Liver (tissue), 8 donors: ENCODE measurements at regions not wholly inside any gene's neighbourhood (a gene's known extent, or its start where the extent isn't known, plus 50 kb on each side); places are given as distances from the start of the nearest gene placed in this dataset.

Experiments used
- DNase-seq: peaks from one replicate; pipeline ENCODE4 v3.0.0-alpha.2; 2017; ENCODE audit warnings: low spot score
- H3K27ac ChIP-seq, 2 donors: one replicate each; pipeline ENCODE4 v1.7.0; 2013; ENCODE audit warnings: inconsistent platforms in 2 of 2, low read length in 2 of 2, control low read depth in 1 of 2, low read depth in 1 of 2, mild to moderate bottlenecking in 1 of 2
- H3K27me3 ChIP-seq, 4 donors: one replicate each; pipeline versions ENCODE4 v1.6.1 to v1.7.0; 2013; ENCODE audit warnings: low read length in 3 of 4, inconsistent platforms in 1 of 4, mild to moderate bottlenecking in 1 of 4, moderate library complexity in 1 of 4; ENCODE audit not compliant: control insufficient read depth in 4 of 4, insufficient read depth in 4 of 4
- H3K36me3 ChIP-seq, 4 donors: one replicate each; pipeline versions ENCODE4 v1.6.1 to v1.7.0; 2013; ENCODE audit warnings: low read length in 3 of 4, mild to moderate bottlenecking in 3 of 4, low read depth in 1 of 4, moderate library complexity in 1 of 4; ENCODE audit not compliant: control insufficient read depth in 4 of 4, insufficient read depth in 3 of 4
- H3K4me1 ChIP-seq, 4 donors: one replicate each; pipeline versions ENCODE4 v1.6.1 to v1.7.0; 2013; ENCODE audit warnings: low read length in 3 of 4, mild to moderate bottlenecking in 3 of 4, moderate library complexity in 1 of 4; ENCODE audit not compliant: control insufficient read depth in 4 of 4, insufficient read depth in 4 of 4
- H3K4me3 ChIP-seq, 3 donors: one replicate each; pipeline versions ENCODE4 v1.6.1 to v1.7.0; 2013; ENCODE audit warnings: low read length in 3 of 3, control low read depth in 1 of 3, low read depth in 1 of 3, mild to moderate bottlenecking in 1 of 3
- H3K9ac ChIP-seq, 2 donors: one replicate each; pipeline ENCODE4 v1.7.0; 2013; ENCODE audit warnings: low read length in 2 of 2, mild to moderate bottlenecking in 2 of 2, moderate library complexity in 2 of 2, control low read depth in 1 of 2, low read depth in 1 of 2
- H3K9me3 ChIP-seq, 4 donors: one replicate each; pipeline versions ENCODE4 v1.6.1 to v1.7.0; 2013; ENCODE audit warnings: low read length in 3 of 4; ENCODE audit not compliant: control insufficient read depth in 4 of 4
- EGR1 ChIP-seq, 2 donors: IDR thresholded peaks; 2 replicates each; pipeline ENCODE4 v1.6.1; 2016 to 2018; ENCODE audit warnings: antibody characterized with exemption in 2 of 2, low read depth in 2 of 2
- FOXA1 ChIP-seq: IDR thresholded peaks from 2 replicates; pipeline ENCODE4 v1.6.1; 2016; ENCODE audit warnings: antibody characterized with exemption
- GABPA ChIP-seq, 2 donors: IDR thresholded peaks in 1 of 2; conservative IDR thresholded peaks in 1 of 2; 2 replicates each; pipeline ENCODE4 v1.6.1; 2016; ENCODE audit warnings: antibody characterized with exemption in 2 of 2, mild to moderate bottlenecking in 1 of 2, moderate library complexity in 1 of 2
- HNF4A ChIP-seq, 2 donors: conservative IDR thresholded peaks; 2 replicates each; pipeline ENCODE4 v1.6.1; 2016; ENCODE audit warnings: antibody characterized with exemption in 2 of 2, mild to moderate bottlenecking in 2 of 2
- HNF4G ChIP-seq: IDR thresholded peaks from 2 replicates; pipeline ENCODE4 v1.6.1; 2016; ENCODE audit warnings: antibody characterized with exemption
- JUND ChIP-seq, 2 donors: IDR thresholded peaks; 2 replicates each; pipeline ENCODE4 v1.6.1; 2016; ENCODE audit warnings: antibody characterized with exemption in 2 of 2
- NR2F2 ChIP-seq: IDR thresholded peaks from 2 replicates; pipeline ENCODE4 v1.6.1; 2016; ENCODE audit warnings: antibody characterized with exemption
- RAD21 ChIP-seq, 2 donors: IDR thresholded peaks; 2 replicates each; pipeline ENCODE4 v1.6.1; 2016; ENCODE audit warnings: antibody characterized with exemption in 2 of 2, mild to moderate bottlenecking in 2 of 2
- RXRA ChIP-seq, 2 donors: IDR thresholded peaks; 2 replicates each; pipeline ENCODE4 v1.6.1; 2017 to 2018; ENCODE audit warnings: antibody characterized with exemption in 2 of 2, mild to moderate bottlenecking in 1 of 2
- SP1 ChIP-seq: IDR thresholded peaks from 2 replicates; pipeline ENCODE4 v1.6.1; 2018; ENCODE audit warnings: antibody characterized with exemption, mild to moderate bottlenecking
- TAF1 ChIP-seq: conservative IDR thresholded peaks from 2 replicates; pipeline ENCODE4 v1.6.1; 2016; ENCODE audit warnings: antibody characterized with exemption, mild to moderate bottlenecking
- YY1 ChIP-seq: IDR thresholded peaks from 2 replicates; pipeline ENCODE4 v1.6.1; 2016; ENCODE audit warnings: antibody characterized with exemption, mild to moderate bottlenecking
- WGBS: extraction: QIAGEN DNeasy Blood & Tissue Kit; methylation state at CpG from one replicate; pipeline ENCODE4 v1.1.7; 2013; 5-methylcytosine and 5-hydroxymethylcytosine counted together
- TF ChIP-seq, protein P1 (sequence below): fragments of 150-350 bp; IDR thresholded peaks from 2 replicates; pipeline ENCODE4 v1.5.1; 2017; ENCODE audit warnings: improper control_type of control experiment, low read depth, low read length; ENCODE audit not compliant: missing input control
- TF ChIP-seq, protein P2 (sequence below): IDR thresholded peaks from 2 replicates; pipeline ENCODE4 v1.6.1; 2016; ENCODE audit warnings: antibody characterized with exemption
- TF ChIP-seq, protein P3 (sequence below): IDR thresholded peaks from 2 replicates; pipeline ENCODE4 v1.6.1; 2016; ENCODE audit warnings: antibody characterized with exemption
- TF ChIP-seq, protein P4 (sequence below): IDR thresholded peaks from 2 replicates; pipeline ENCODE4 v1.6.1; 2016; ENCODE audit warnings: antibody characterized with exemption
- TF ChIP-seq, protein P5 (sequence below): IDR thresholded peaks from 2 replicates; pipeline ENCODE4 v1.6.1; 2016; ENCODE audit warnings: antibody characterized with exemption, mild to moderate bottlenecking
- donor health status: healthy.
- donor health status: healthy.
- donor health status: healthy.
- donor health status: healthy.
- donor health status: healthy.

DNA sequence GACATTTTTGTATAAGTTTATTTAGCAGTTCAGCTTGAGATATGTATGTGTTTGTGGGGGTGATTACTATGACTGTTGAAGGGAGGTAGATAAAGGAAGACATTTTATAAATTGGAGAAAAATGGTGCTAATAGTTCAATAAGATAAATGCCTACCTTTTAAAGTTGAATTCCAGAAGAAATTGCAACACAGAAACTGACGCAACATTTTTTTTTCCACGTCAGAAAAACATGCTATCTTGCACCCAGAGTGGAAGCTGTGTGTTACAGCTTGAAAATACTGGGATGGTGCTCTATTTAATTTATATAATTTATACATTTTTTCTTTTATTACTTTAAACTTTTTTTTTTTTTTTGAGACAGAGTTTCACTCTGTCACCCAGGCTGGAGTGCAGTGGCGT is 171.7 kb downstream of the WNT5A start (continued):
- TF ChIP-seq, protein P1, sequence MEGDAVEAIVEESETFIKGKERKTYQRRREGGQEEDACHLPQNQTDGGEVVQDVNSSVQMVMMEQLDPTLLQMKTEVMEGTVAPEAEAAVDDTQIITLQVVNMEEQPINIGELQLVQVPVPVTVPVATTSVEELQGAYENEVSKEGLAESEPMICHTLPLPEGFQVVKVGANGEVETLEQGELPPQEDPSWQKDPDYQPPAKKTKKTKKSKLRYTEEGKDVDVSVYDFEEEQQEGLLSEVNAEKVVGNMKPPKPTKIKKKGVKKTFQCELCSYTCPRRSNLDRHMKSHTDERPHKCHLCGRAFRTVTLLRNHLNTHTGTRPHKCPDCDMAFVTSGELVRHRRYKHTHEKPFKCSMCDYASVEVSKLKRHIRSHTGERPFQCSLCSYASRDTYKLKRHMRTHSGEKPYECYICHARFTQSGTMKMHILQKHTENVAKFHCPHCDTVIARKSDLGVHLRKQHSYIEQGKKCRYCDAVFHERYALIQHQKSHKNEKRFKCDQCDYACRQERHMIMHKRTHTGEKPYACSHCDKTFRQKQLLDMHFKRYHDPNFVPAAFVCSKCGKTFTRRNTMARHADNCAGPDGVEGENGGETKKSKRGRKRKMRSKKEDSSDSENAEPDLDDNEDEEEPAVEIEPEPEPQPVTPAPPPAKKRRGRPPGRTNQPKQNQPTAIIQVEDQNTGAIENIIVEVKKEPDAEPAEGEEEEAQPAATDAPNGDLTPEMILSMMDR = no peak
- TF ChIP-seq JUND (IDR thresholded peaks at IDR 0.05) (no peak), RAD21 (IDR thresholded peaks at IDR 0.05) (no peak), YY1 (no peak), TAF1 (no peak)

DNA sequence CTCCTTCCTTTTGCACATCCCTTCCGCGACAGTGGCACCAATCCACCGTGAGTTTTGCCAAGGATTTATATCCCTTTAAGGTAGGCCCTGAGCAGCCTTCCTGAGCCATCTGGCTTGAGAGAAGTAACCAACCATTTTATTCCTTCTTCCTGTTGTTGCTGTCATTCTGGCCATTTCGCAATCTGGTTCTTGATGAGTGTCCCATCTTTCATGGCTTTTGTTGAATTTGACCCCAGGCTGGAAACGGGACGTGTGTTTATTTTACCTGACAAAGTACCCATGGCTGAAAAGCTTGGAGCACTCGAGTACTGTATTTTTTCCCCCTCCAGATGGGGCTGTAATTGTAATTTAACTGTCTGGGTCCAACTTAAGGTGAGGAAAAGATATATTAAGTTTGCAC is 173.4 kb downstream of the WNT5A start:
- Histone ChIP-seq H3K9me3 (no peaks in the 10 kb centered on the region), H3K4me1 (no peaks in the 10 kb centered on the region), H3K4me3 (no peak overlapping the region), H3K9ac (no peak overlapping the region), H3K27me3 (peaks cover 0 to 4% (median 0%) of the 10 kb centered on the region in 4 donors), H3K36me3 (no peaks in the 10 kb centered on the region), H3K27ac (no peak overlapping the region)
- 84% methylated on average over 7 of the region's 7 CpGs for WGBS
- DNase-seq = no peak
- no peak for TF ChIP-seq TAF1
- TF ChIP-seq EGR1 (IDR thresholded peaks at IDR 0.05; ENCODE audit: low read depth in 2 of 2) = no peak
- no peak for TF ChIP-seq RAD21 (IDR thresholded peaks at IDR 0.05)
- TF ChIP-seq, protein P2, sequence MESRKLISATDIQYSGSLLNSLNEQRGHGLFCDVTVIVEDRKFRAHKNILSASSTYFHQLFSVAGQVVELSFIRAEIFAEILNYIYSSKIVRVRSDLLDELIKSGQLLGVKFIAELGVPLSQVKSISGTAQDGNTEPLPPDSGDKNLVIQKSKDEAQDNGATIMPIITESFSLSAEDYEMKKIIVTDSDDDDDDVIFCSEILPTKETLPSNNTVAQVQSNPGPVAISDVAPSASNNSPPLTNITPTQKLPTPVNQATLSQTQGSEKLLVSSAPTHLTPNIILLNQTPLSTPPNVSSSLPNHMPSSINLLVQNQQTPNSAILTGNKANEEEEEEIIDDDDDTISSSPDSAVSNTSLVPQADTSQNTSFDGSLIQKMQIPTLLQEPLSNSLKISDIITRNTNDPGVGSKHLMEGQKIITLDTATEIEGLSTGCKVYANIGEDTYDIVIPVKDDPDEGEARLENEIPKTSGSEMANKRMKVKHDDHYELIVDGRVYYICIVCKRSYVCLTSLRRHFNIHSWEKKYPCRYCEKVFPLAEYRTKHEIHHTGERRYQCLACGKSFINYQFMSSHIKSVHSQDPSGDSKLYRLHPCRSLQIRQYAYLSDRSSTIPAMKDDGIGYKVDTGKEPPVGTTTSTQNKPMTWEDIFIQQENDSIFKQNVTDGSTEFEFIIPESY = no peak
- no peak for TF ChIP-seq NR2F2
- no peak for TF ChIP-seq FOXA1
- TF ChIP-seq, protein P1 = no peak
- TF ChIP-seq GABPA (IDR thresholded peaks at IDR 0.05 in 1 of 2, conservative IDR thresholded peaks at IDR 0.05 in 1 of 2) = no peak
- TF ChIP-seq, protein P3, sequence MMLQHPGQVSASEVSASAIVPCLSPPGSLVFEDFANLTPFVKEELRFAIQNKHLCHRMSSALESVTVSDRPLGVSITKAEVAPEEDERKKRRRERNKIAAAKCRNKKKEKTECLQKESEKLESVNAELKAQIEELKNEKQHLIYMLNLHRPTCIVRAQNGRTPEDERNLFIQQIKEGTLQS = no peak
- TF ChIP-seq, protein P4, sequence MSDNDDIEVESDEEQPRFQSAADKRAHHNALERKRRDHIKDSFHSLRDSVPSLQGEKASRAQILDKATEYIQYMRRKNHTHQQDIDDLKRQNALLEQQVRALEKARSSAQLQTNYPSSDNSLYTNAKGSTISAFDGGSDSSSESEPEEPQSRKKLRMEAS = no peak

DNA sequence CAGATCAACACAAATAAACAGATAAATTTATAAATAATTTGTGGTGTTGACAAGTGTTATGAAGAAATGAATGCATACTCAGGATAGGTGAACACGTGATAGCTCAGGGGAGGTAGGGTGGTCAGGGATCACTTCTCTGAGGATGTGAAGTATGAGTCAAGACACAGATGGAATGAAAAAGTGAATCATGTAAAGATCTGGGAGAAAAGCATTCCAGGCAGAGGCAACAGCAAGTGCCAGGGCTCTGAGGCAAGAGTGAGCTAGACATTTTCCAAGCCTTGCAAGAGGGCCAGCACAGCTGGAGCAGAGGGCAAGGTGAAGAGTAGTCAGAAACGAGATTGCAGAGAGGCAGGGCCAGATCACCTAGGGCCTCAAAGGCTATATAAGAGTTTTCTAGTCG is 177.8 kb downstream of the WNT5A start:
- Histone ChIP-seq H3K27ac (no peak overlapping the region), H3K9me3 (peaks cover 0 to 2% (median 0%) of the 10 kb centered on the region in 4 donors), H3K4me3 (no peak overlapping the region), H3K27me3 (peaks cover 0 to 4% (median 0%) of the 10 kb centered on the region in 4 donors), H3K36me3 (no peaks in the 10 kb centered on the region), H3K9ac (no peak overlapping the region), H3K4me1 (no peaks in the 10 kb centered on the region)
- no peak for DNase-seq
- WGBS = 60% methylated on average over 3 of the region's 3 CpGs
- no peak for TF ChIP-seq EGR1 (IDR thresholded peaks at IDR 0.05; ENCODE audit: low read depth in 2 of 2)
- TF ChIP-seq, protein P5, sequence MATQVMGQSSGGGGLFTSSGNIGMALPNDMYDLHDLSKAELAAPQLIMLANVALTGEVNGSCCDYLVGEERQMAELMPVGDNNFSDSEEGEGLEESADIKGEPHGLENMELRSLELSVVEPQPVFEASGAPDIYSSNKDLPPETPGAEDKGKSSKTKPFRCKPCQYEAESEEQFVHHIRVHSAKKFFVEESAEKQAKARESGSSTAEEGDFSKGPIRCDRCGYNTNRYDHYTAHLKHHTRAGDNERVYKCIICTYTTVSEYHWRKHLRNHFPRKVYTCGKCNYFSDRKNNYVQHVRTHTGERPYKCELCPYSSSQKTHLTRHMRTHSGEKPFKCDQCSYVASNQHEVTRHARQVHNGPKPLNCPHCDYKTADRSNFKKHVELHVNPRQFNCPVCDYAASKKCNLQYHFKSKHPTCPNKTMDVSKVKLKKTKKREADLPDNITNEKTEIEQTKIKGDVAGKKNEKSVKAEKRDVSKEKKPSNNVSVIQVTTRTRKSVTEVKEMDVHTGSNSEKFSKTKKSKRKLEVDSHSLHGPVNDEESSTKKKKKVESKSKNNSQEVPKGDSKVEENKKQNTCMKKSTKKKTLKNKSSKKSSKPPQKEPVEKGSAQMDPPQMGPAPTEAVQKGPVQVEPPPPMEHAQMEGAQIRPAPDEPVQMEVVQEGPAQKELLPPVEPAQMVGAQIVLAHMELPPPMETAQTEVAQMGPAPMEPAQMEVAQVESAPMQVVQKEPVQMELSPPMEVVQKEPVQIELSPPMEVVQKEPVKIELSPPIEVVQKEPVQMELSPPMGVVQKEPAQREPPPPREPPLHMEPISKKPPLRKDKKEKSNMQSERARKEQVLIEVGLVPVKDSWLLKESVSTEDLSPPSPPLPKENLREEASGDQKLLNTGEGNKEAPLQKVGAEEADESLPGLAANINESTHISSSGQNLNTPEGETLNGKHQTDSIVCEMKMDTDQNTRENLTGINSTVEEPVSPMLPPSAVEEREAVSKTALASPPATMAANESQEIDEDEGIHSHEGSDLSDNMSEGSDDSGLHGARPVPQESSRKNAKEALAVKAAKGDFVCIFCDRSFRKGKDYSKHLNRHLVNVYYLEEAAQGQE = no peak
- no peak for TF ChIP-seq SP1
- TF ChIP-seq, protein P2 = no peak
- no peak for TF ChIP-seq JUND (IDR thresholded peaks at IDR 0.05)
- TF ChIP-seq, protein P4 = no peak
- TF ChIP-seq, protein P3 = no peak
- no peak for TF ChIP-seq RXRA (IDR thresholded peaks at IDR 0.05)
- TF ChIP-seq HNF4G = no peak
- no peak for TF ChIP-seq HNF4A (conservative IDR thresholded peaks at IDR 0.05)
- TF ChIP-seq FOXA1 = no peak
- TF ChIP-seq NR2F2 = no peak
